ENCODE measurements at regions not wholly inside any gene's neighbourhood (a gene's known extent, or its start where the extent isn't known, plus 50 kb on each side); places are given as distances from the start of the nearest gene placed in this dataset.
A peak's percentile ranks its signal among the peaks of the same experiment; 100 is the strongest.

DNA sequence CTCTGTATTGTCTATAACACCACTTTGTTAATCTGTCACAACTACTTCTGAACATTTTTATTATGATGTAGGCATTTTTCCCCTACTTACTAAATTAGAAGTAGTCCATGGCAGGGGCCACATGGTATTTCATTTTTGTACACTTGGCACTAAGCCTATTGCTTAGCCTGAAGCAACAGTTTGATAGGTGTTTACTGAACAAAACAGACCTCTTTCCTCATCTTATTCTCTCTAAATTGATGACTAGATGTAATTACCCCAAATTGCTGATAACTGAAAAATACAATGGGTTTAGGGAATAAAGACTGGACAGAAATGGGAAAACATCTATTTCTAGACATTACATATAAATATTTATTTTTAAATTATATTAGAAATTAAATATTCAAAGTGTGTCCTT is 633.8 kb downstream of the SLCO4C1 start (continued):
- peak; percentile 62 for TF ChIP-seq RCOR1 (IDR thresholded peaks at IDR 0.05; ENCODE audit: low read length)

DNA sequence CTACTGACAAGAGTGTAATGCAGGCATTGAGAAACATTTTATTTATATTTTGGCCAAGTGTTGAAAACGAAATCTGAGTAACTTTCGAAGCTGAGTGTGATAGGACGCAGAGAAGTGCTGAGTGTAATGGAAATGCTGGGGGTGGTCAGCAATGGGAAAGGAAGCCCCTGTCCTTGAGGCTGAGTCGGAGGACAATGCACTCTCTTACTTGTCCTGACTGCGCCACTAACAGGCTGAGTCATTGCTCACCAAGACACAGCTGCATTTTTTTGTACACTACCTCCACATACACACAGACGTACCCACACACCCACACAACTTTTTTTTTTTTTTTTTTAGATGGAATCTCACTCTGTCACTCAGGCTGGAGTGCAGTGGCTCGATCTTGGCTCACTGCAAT is 637.7 kb downstream of the SLCO4C1 start:
- no peaks in the 10 kb centered on the region for H3K27me3 ChIP-seq (ENCODE audit: insufficient read depth)
- no peak for DNase-seq
- H4K20me1 ChIP-seq (ENCODE audit: insufficient read depth): no peaks in the 10 kb centered on the region
- H3K79me2 ChIP-seq (ENCODE audit: insufficient read depth): no peaks in the 10 kb centered on the region
- H3F3A ChIP-seq (replicated peaks; ENCODE audit: insufficient read depth): no peaks in the 10 kb centered on the region
- H3K9me2 ChIP-seq: no peaks in the 10 kb centered on the region
- no peak overlapping the region for H3K4me2 ChIP-seq
- H3K9me3 ChIP-seq: no peaks in the 10 kb centered on the region
- no peaks in the 10 kb centered on the region for H3K36me3 ChIP-seq (replicated peaks in 1 of 2; ENCODE audit: control insufficient read depth in 1 of 2, insufficient read depth in 2 of 2, low read length in 1 of 2)
- ChIA-PET CTCF (interaction anchor here (0.8 kb wide), 1 partner anchor 20 kb away, joined by 3 read pairs; no protein-coding TSS in a partner anchor), POLR2A (no interaction called here)
- H3K27ac ChIP-seq (ENCODE audit: low read depth in 2 of 2, low read length in 1 of 2): no peak overlapping the region
- H3K4me1 ChIP-seq (ENCODE audit: control insufficient read depth in 1 of 2, insufficient read depth in 2 of 2, low read depth in 1 of 2, low read length in 1 of 2): no peaks in the 10 kb centered on the region; a peak in 1 of 4 replicates
- TF ChIP-seq CHD2 (IDR thresholded peaks at IDR 0.05; ENCODE audit: low read length, partially characterized antibody) (no peak), GABPA (IDR thresholded peaks at IDR 0.05; ENCODE audit: low read depth) (no peak), GATA2 (CRISPR knock-in tag; IDR thresholded peaks at IDR 0.05) (no peak), FOXM1 (IDR thresholded peaks at IDR 0.05; ENCODE audit: low read depth) (no peak), FOSL2 (IDR thresholded peaks at IDR 0.05; ENCODE audit: borderline replicate concordance, low read depth) (no peak), PBX3 (IDR thresholded peaks at IDR 0.05) (no peak), NFIC (IDR thresholded peaks at IDR 0.05; ENCODE audit: borderline replicate concordance) (no peak), TEAD4 (IDR thresholded peaks at IDR 0.05; ENCODE audit: borderline replicate concordance, insufficient read depth) (no peak), FOXJ3 (CRISPR knock-in tag; IDR thresholded peaks at IDR 0.05) (no peak), EZH2phosphoT487 (IDR thresholded peaks at IDR 0.05; ENCODE audit: borderline replicate concordance, low read depth) (no peak), CTCF (IDR thresholded peaks at IDR 0.05) (no peak), SMC3 (IDR thresholded peaks at IDR 0.05; ENCODE audit: low read depth, low read length) (no peak), TCF12 (IDR thresholded peaks at IDR 0.05) (no peak), TAF1 (IDR thresholded peaks at IDR 0.05; ENCODE audit: borderline replicate concordance, low read depth, low read length) (no peak), EP300 (IDR thresholded peaks at IDR 0.05; ENCODE audit: borderline replicate concordance in 1 of 2, low read depth in 1 of 2, low read length in 1 of 2) (no peak), USF2 (IDR thresholded peaks at IDR 0.05; ENCODE audit: borderline replicate concordance, low read depth, low read length) (no peak), RFX5 (IDR thresholded peaks at IDR 0.05; ENCODE audit: low read length) (no peak), SIN3A (IDR thresholded peaks at IDR 0.05; ENCODE audit: borderline replicate concordance, low read depth, low read length) (no peak)
- TF ChIP-seq, protein P1, sequence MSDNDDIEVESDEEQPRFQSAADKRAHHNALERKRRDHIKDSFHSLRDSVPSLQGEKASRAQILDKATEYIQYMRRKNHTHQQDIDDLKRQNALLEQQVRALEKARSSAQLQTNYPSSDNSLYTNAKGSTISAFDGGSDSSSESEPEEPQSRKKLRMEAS (IDR thresholded peaks at IDR 0.05; ENCODE audit: low read depth): no peak
- TF ChIP-seq, protein P2, sequence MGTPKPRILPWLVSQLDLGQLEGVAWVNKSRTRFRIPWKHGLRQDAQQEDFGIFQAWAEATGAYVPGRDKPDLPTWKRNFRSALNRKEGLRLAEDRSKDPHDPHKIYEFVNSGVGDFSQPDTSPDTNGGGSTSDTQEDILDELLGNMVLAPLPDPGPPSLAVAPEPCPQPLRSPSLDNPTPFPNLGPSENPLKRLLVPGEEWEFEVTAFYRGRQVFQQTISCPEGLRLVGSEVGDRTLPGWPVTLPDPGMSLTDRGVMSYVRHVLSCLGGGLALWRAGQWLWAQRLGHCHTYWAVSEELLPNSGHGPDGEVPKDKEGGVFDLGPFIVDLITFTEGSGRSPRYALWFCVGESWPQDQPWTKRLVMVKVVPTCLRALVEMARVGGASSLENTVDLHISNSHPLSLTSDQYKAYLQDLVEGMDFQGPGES (IDR thresholded peaks at IDR 0.05; ENCODE audit: low read depth, low read length): no peak
- H3K4me3 ChIP-seq (ENCODE audit: low read depth in 2 of 2, low read length in 1 of 2): no peak overlapping the region
- WGBS (ENCODE audit: low lambda C conversion rate): 34% methylated on average over 7 of the region's 7 CpGs
- H2AFZ ChIP-seq (ENCODE audit: low read depth): no peak overlapping the region
- no peak overlapping the region for H3K9ac ChIP-seq

Measured in SK-N-SH (cell line).